ENCODE measurements at regions not wholly inside any gene's neighbourhood (a gene's known extent, or its start where the extent isn't known, plus 50 kb on each side); places are given as distances from the start of the nearest gene placed in this dataset.

DNA sequence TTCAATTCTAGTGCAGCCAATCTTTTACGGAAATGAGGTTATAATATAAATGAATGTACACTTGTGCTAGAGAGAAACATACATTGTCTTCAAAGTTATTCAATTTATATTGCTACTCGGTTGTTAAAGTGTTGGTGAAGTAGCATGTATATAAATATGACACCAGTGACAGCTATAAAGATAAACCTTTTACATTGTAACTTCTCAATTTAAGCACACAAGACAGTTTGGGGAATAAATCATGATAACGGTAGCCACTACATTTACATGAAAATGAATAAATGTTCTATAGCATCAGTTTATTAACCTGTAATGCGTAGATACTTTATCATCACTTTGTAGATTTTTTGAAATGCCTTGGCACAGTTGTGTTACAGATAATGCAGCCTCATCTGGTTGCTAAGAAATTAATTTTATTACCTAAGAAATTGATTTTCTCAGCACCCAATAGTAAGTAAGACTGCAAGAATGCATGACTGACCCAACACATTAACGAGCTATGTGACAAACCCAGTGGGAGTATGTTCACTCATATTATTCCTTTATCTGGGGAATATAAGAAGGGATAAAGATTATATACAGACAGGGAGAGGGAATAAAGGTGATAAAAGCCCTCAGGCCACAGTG, 283.9 kb upstream of the NPVF start:
- TF ChIP-seq CTCF (IDR thresholded peaks at IDR 0.05) = no peak
- no peak for TF ChIP-seq POLR2A (IDR thresholded peaks at IDR 0.05)
